Putamen (tissue), 1 donor: ENCODE measurements at regions not wholly inside any gene's neighbourhood (a gene's known extent, or its start where the extent isn't known, plus 50 kb on each side); places are given as distances from the start of the nearest gene placed in this dataset.

Source experiments
- DNase-seq: peaks from one replicate; pipeline ENCODE4 v3.0.0-alpha.2; 2016; ENCODE audit warnings: low spot score

- DNase-seq, result no peak
Observed at GRCh38 chr15:31555022-31555421, 228.4 kb downstream of the KLF13 start.

GRCh38 chr15:31556494-31557150 lies 230.0 kb downstream of the KLF13 start:
- DNase-seq, result no peak

GRCh38 chr15:31557899-31558298 lies 231.3 kb downstream of the KLF13 start:
- no peak for DNase-seq

DNA sequence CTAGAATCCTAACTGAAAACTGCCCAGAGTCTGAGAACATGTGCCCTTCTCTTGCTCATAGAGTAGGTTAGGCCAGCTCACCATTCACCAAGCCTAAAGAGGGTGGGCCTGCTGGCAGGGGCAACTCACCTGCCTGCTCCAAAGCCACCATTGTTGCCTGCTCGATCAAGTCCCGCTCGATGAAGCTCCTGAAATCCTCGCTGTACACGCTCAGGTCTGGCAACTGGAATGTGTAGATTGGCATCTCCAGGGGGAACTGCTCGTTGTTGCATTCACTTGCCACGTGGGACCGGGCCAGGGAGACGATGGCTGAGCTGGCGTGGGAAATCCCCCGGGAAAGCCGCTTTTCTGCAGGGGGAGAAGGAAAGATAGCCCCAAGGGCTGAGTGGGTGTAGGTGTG lies 232.2 kb downstream of the KLF13 start:
- no peak for DNase-seq

GRCh38 chr15:31559786-31560185 lies 233.2 kb downstream of the KLF13 start:
- no peak for DNase-seq

GRCh38 chr15:31560643-31561042 lies 234.0 kb downstream of the KLF13 start:
- DNase-seq, result no peak

DNA sequence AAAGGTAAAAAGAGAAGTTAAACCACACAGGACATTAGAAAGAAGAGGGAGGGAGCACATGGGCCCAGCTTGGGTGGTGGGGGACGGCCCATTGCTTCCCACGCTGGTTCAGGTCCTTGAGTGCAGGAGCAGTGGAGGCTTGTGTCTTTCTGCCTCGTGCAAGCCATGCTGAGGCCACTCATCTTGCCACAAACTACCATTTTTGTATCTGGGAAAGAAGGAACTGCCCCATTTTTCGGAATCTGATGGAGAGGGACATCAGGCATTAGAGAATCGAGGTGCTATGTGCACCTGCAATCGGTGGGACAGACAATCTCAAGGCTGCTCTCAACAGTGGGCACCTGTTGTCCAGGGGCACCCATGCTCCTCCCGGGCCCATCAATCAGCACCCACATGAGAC lies 234.5 kb downstream of the KLF13 start:
- DNase-seq, result no peak

DNA sequence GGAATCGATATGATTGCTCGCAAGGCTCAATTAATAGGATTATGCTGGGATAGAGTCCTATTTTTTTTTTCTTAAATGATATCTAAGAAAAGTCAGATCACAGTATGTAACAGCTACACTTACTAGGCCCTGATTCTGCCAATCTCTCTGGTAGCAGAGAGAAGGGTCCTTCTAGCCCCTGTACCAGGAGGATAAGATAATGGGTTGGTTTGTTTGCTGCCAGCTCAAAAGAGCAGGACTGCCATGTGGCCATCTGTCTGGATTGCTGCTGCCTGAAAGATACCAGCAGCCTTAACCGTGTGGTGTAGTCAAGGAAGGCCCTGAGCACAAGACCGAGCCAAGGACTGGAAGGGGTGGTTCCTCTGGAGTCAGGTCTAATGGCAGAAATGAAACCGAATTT lies 236.4 kb downstream of the KLF13 start:
- DNase-seq, result no peak

DNA sequence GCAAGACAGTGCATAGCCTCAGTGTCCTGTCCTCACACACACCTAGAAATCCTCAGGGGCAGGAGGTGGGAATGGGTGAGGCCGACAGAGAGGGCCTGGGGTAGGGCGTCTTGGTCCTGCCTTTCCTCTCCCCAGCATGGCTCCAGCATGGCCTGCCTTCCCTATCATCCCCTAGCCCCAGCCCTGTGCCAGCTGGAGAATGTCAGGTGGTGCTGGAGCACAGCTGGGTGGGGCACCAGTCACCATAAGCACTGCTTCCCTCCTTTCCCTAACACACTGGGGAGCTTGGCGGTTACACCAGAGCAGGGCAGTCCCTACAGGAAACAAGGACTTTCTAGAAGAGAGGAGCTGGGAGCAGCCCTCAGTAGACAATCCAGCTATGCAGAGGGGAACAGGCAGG lies 236.8 kb downstream of the KLF13 start:
- no peak for DNase-seq

GRCh38 chr15:31567861-31568260 lies 241.2 kb downstream of the KLF13 start:
- no peak for DNase-seq

DNA sequence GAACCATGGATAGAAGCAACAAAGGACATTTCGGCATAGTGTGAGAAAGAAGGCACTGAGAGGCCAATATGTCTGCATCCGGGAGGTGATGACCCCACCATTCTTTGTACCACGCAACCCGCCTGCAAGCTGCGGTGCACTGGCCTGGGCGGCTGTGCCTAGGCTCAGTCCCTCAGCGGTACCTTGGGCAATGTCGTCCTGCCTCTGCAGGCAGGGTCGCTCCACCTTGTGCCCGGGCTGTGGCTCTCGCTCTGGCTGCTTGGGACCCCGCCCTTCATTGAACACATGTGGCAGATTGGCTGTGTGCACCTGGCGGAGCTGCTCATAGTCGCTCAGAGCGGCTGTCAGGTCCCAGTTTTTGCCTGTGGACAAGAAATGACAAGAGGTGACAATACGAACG lies 243.2 kb downstream of the KLF13 start:
- no peak for DNase-seq

DNA sequence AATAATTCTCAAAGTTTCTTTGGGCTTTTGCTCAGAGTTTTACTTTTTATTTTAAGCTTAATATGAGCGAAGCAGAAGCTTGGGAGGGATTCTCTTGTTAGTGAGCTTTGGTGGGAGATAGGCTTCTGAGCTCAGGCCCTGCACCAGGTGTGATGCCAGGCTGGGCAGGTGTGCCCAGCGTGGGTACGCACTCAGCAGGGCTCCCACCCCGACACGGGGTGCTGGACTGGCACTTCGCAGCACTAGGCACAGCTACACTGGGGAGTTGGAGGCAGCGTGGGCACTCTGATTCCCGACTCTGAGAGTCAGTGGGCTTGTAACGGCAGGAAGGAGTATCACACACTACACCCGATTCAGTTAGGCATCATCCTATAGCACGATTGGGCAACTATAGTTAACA lies 244.0 kb downstream of the KLF13 start:
- no peak for DNase-seq

DNA sequence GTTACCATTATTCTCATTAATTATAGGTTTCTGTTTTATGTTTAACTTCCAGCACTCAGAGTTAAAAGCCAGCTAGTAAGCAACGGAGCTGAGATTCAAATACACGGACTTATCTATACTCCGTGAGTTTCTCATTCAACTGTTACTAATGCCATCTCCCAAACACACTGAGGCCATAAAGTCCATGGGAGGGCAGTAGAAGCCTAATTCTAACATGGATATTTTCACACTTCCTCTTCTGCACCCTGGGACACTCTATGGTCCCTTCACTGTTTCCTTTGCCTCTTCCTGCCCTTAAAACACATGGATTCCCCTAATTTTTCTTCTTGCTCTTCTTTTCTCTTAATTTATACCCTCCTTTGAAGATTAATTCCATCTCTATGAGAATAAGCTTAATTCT lies 245.0 kb downstream of the KLF13 start:
- DNase-seq, result no peak

DNA sequence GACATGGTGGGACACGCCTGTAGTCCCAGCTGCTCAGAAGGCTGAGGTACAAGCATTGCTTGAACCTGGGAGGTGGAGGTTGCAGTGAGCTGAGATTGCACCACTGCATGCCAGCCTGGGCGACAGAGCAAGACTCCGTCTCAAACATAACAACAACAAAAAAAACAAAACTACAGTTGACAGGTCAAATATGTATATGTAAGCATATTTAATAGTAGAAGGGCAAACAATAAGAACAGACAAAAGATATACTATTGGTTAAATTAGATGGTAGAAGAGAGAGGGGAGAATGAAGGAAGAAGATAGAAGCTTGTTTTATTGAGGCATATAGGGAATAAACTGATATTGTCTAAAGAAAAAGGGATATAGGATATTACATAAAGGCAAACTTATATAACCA lies 247.1 kb downstream of the KLF13 start:
- no peak for DNase-seq

DNA sequence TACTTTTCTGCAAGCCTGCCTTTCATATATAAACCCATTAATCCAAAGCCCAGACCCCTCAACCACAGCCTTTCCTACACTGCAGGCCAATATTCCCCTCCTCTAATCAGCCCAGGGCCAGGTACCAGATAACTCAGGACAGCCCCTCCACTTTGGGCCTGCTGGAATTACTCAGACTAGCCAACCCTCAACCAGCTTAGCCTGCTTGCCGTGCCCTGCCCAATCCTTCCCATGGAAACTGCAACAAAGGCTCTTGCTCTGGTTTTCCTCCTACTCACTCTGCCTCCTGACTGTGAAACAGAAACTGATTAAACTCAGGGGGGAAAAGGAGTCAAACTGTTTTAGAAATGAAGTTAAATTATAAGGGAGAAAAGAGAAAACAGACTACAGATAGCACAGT lies 248.1 kb downstream of the KLF13 start:
- DNase-seq, result peak; percentile 42

GRCh38 chr15:31577108-31577507 lies 250.5 kb downstream of the KLF13 start:
- DNase-seq, result no peak

- DNase-seq, result no peak
Observed at GRCh38 chr15:31579282-31579681, 252.6 kb downstream of the KLF13 start.

DNA sequence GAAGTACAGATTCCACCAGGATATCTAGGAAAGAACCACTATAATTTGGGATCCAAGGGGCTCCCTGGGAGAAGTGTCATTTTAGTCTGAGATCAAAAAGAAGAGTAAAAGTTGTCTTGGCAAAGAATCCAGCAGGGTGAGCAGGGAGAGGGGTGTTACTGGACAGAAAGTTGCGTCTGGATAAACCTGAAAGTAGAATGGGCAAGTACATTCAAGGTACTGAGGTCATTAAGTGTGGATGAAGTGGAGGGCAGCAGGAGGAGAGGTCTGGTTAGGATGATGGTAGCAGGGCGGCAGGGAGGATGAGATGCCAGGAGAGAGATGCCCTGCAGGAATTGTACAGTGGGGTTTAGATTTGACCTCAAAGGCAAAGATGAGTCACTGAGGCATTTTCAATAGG lies 253.3 kb downstream of the KLF13 start:
- DNase-seq, result no peak

DNA sequence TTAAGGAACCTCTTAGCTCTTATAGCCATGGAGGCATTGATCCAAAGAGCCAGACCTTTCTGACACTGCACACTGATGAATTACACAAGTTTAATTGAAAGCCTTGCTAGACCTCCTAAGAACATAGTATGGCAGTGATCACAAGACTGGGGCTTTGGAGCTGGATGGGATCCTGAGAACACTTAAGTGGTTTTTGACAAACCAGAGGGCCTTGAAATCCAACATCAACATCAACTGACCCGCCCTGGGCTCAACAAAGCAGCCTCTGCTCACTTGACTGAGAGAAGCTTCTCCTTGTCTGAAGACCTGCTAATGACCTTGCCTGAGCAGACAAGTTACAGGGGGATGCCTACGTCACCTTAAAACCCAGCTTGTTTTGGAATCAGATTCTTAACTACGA lies 257.6 kb downstream of the KLF13 start:
- no peak for DNase-seq

DNA sequence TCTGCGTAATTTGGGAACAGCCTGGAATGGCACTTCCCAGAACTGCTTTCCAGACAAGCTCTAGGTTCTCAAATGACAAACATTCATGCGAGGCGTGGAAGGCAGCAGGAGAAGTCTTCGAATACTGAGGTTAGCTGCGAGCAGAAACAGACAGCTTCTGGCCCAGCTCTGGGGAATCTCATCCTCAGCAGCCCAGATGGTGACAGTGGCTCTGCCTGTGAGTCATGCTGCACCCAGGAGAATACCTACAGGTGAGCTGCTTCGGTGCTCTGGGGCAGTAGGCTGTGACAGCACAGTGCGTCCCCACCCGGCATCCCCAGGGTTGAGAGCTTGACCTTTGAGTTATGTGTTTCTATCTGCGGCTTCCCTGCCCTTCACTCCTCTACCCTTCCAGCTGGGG lies 258.6 kb downstream of the KLF13 start:
- no peak for DNase-seq

DNA sequence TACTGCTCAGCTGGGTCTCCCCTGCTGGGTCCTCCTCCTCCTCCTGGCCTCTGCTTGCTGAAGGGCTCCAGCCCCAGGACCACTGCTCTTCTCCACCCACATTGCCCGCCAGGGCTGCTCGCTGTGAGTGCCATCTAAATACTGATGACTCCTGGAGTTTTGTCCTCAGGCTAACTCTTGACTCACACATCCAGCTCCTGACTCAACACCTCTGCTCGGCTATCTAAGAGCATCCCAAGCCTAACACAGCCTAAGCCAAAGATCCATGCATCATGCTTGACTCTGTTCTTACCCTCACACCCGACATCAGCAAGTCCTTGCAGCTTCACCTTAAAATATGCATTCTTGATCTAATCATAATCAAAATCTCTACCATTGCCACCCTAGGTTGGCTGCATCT lies 260.2 kb downstream of the KLF13 start:
- no peak for DNase-seq

- no peak for DNase-seq
Observed at GRCh38 chr15:31587583-31587982, 260.9 kb downstream of the KLF13 start.

DNA sequence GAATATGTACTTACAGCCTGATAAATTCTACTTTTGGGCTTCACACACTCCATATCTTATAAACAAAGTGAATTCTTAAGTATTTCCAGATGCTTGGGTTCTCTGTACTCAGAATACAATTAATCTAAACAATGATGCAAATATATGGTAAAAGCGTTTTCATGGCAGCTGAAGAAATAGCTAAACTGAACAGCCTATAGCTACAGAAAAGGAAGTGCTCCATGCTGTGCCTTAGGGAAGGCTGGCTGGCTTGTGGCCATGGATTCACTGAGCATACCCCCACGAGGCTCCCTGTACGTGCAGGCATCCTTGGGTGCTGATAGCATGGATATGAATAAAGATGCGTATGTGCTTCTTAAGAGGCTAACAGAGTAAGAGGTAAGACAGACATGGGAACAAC lies 264.0 kb downstream of the KLF13 start:
- no peak for DNase-seq

- no peak for DNase-seq
Observed at GRCh38 chr15:31591908-31592307, 265.3 kb downstream of the KLF13 start.

DNA sequence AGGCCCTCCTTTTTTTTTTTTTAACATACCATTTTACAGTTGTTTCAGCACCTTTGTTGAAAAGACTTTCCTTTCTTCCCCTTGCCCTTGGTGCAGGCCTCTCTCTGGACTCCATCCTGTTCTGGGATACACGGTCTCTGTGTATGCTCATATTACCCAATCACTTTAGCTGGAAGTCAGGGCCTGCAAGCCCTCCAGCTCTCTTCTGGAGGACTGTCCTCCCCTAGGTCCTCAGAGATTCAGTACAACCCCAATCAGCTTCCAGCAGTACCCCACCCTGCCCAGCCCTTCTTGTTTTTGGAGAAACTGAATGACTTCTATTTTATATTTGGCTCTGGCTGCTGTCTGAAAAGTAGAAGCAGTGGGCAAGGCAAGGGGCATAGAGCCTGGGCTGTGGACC lies 270.8 kb downstream of the KLF13 start:
- DNase-seq, result no peak
